ENCODE measurements at regions not wholly inside any gene's neighbourhood (a gene's known extent, or its start where the extent isn't known, plus 50 kb on each side); places are given as distances from the start of the nearest gene placed in this dataset.

DNA sequence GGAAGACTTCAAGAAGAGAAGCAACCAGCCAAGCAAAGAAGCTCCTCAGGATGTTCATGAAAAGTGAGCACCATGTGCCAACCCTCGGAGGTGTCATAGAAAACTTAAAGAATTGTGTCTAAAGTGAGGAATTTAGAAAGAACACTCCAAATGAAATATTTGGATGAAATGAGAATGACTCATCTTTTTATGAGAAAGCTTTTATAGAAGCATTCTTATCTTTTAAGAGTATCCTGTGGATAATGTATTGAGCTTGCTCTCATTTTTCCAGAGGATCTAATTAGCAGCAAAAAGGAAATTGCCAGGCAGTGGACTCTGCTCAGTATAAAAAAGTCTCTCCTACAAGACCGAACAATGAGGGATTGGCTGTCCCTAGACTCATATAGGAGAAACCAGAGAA lies 454.9 kb downstream of the LRIG3 start:
- TF ChIP-seq, protein P1, sequence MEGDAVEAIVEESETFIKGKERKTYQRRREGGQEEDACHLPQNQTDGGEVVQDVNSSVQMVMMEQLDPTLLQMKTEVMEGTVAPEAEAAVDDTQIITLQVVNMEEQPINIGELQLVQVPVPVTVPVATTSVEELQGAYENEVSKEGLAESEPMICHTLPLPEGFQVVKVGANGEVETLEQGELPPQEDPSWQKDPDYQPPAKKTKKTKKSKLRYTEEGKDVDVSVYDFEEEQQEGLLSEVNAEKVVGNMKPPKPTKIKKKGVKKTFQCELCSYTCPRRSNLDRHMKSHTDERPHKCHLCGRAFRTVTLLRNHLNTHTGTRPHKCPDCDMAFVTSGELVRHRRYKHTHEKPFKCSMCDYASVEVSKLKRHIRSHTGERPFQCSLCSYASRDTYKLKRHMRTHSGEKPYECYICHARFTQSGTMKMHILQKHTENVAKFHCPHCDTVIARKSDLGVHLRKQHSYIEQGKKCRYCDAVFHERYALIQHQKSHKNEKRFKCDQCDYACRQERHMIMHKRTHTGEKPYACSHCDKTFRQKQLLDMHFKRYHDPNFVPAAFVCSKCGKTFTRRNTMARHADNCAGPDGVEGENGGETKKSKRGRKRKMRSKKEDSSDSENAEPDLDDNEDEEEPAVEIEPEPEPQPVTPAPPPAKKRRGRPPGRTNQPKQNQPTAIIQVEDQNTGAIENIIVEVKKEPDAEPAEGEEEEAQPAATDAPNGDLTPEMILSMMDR (IDR thresholded peaks at IDR 0.05; ENCODE audit: low read depth, low read length): no peak
- TF ChIP-seq EZH2phosphoT487 (IDR thresholded peaks at IDR 0.05; ENCODE audit: low read depth): no peak
